Testis (tissue), 2 donors: ENCODE measurements at regions not wholly inside any gene's neighbourhood (a gene's known extent, or its start where the extent isn't known, plus 50 kb on each side); places are given as distances from the start of the nearest gene placed in this dataset.

Experiments
- DNase-seq: peaks from one replicate; pipeline ENCODE4 v3.0.0-alpha.2; 2019
- H3K27ac ChIP-seq, 2 donors: fragments of 200-600 bp; sonication (generic); one replicate each; pipeline ENCODE4 v1.5.1; 2019
- H3K27me3 ChIP-seq: fragments of 200-600 bp; sonication (generic); one replicate; pipeline ENCODE4 v1.5.1; 2019
- H3K36me3 ChIP-seq: fragments of 200-600 bp; sonication (generic); one replicate; pipeline ENCODE4 v1.5.1; 2017; ENCODE audit warnings: low read depth; ENCODE audit errors: missing control alignments
- H3K4me1 ChIP-seq: fragments of 200-600 bp; sonication (generic); one replicate; pipeline ENCODE4 v1.5.1; 2019
- H3K4me3 ChIP-seq, 2 donors: fragments of 200-600 bp; sonication (generic); one replicate each; pipeline ENCODE4 v1.5.1; 2017 to 2019
- H3K9me3 ChIP-seq: fragments of 200-600 bp; sonication (generic); one replicate; pipeline ENCODE4 v1.5.1; 2017
- POLR2A ChIP-seq: fragments of 450-650 bp; IDR thresholded peaks from one replicate; pipeline ENCODE4 v1.6.1; 2017; ENCODE audit warnings: antibody characterized with exemption, mild to moderate bottlenecking, moderate library complexity
- WGBS, 2 donors: methylation state at CpG; one replicate each; pipeline ENCODE4 v1.1.5; 2018; 5-methylcytosine and 5-hydroxymethylcytosine counted together
- intact Hi-C: fragments of 100-400 bp; cut with DNase I; formaldehyde crosslinking; loops from one replicate; pipeline ENCODE4 v1.15.1; 2023; ENCODE audit warnings: low total_unique reads
- TF ChIP-seq, protein P1 (sequence below), 3 experiments: fragments of 450-650 bp in 2 of 3; fragments of 200-600 bp in 1 of 3; sonication (generic) in 1 of 3; IDR thresholded peaks; one replicate each; pipeline ENCODE4 v1.5.1; 2016 to 2019; ENCODE audit warnings: antibody characterized with exemption in 3 of 3, mild to moderate bottlenecking in 2 of 3, moderate library complexity in 1 of 3

DNA sequence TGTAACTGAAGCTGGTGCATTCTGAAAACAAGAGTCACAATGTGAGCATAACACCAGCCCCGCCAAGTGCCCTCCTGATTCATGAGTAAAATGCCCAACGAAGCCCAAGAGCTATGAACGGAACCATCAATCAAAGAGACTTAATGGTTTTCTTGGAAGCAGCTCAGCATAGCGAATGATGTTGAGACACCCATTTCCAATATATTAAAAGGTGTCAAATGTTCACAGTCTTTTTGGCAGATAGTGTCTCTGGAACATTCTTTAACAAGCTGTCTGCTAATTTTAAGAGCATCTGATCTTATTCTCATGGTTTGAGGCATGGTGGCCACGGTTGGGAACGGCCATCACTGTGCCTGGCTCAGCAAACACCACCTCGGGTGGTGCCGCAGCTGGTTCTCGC is 133.4 kb upstream of the USP29 start:
- TF ChIP-seq, protein P1, sequence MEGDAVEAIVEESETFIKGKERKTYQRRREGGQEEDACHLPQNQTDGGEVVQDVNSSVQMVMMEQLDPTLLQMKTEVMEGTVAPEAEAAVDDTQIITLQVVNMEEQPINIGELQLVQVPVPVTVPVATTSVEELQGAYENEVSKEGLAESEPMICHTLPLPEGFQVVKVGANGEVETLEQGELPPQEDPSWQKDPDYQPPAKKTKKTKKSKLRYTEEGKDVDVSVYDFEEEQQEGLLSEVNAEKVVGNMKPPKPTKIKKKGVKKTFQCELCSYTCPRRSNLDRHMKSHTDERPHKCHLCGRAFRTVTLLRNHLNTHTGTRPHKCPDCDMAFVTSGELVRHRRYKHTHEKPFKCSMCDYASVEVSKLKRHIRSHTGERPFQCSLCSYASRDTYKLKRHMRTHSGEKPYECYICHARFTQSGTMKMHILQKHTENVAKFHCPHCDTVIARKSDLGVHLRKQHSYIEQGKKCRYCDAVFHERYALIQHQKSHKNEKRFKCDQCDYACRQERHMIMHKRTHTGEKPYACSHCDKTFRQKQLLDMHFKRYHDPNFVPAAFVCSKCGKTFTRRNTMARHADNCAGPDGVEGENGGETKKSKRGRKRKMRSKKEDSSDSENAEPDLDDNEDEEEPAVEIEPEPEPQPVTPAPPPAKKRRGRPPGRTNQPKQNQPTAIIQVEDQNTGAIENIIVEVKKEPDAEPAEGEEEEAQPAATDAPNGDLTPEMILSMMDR (IDR thresholded peaks at IDR 0.05), result no peak
- TF ChIP-seq POLR2A, result no peak
- Histone ChIP-seq H3K27ac (no peak overlapping the region), H3K4me3 (no peak overlapping the region), H3K4me1 (peaks cover 19% of the 10 kb centered on the region), H3K36me3 (no peaks in the 10 kb centered on the region), H3K9me3 (no peaks in the 10 kb centered on the region), H3K27me3 (no peaks in the 10 kb centered on the region)
- DNase-seq, result peak; percentile 9
- intact Hi-C loops, result no loop called here
- 78 to 84% methylated on average over 9 of the region's 9 CpGs for WGBS, 2 donors

DNA sequence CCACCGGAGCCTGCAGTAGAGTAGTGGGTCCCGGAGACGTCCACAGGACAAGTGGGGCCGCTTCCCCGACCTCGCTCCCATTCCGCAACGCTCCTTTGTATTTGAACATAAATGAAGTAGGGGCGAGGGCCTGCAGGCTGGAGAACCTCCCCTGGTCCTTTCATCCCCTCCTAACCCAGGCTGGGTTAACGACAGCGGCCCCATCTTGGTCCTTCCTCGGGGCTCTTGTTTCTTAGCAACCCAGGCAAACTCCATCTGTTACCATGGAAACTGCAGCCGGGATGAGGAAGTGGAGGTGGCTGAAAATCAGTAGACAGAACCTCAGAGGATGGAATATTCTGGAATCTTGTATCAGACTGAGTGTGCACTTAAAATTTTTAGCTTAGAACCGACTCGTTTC is 132.6 kb upstream of the USP29 start:
- Histone ChIP-seq H3K36me3 (no peaks in the 10 kb centered on the region), H3K9me3 (no peaks in the 10 kb centered on the region), H3K27ac (no peak overlapping the region), H3K4me1 (peaks cover 20% of the 10 kb centered on the region), H3K4me3 (no peak overlapping the region), H3K27me3 (no peaks in the 10 kb centered on the region)
- WGBS, 2 donors, result 69 to 77% methylated on average over 14 to 15 of the region's 15 CpGs
- intact Hi-C loops, result no loop called here
- peak; percentile 13 for DNase-seq
- TF ChIP-seq, protein P1 (IDR thresholded peaks at IDR 0.05), result no peak

DNA sequence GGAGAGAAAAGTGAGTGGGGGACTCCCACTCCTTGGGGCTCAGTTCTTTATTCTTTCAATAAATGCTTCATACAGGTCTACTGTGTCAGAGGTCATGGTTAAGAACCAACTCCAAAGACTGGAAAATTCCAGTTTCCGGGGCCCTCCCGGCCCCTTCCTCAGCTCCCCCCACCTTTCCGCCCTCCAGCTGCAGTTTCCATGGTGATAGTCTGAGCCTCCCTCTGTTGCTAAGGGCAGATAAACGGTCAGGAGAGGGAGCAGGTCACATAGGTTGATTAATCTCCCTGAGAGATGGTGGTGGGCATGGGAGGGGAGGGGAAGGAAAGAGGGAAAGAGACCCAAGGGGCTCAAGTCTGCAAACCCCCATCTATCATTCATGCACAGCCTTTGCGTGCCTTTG is 131.5 kb upstream of the USP29 start:
- H3K4me1 ChIP-seq, result peaks cover 14% of the 10 kb centered on the region
- no peaks in the 10 kb centered on the region for H3K27me3 ChIP-seq
- no peak overlapping the region for H3K4me3 ChIP-seq
- H3K27ac ChIP-seq, result no peak overlapping the region
- WGBS, 2 donors, result 57 to 67% methylated on average over 5 of the region's 5 CpGs
- TF ChIP-seq, protein P1 (IDR thresholded peaks at IDR 0.05), result no peak
- TF ChIP-seq POLR2A, result no peak
- no peak for DNase-seq
- no peaks in the 10 kb centered on the region for H3K9me3 ChIP-seq
- H3K36me3 ChIP-seq, result no peaks in the 10 kb centered on the region
- intact Hi-C loops, result no loop called here

DNA sequence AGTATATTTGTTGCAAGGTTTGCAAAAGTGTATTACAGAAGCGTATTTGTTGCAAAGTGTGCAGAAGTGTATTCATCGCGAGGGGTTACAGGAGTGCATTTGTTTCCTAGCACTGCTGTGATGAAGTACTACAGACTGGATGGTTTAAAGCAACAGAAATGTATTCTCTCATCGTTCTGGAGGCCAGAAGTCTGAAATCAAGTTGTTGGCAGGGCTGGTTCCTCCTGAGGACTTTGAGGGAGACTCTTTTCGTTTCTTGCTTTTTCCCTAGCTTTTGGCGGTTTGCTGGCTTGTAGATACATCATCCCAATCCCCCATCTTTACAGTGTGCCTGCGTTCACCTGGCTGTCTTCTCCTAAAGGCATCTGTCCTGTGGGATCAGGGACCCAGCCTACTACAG is 127.9 kb upstream of the USP29 start:
- TF ChIP-seq POLR2A, result no peak
- TF ChIP-seq, protein P1 (IDR thresholded peaks at IDR 0.05), result no peak
- Histone ChIP-seq H3K9me3 (no peaks in the 10 kb centered on the region), H3K36me3 (no peaks in the 10 kb centered on the region), H3K27ac (peak overlapping the region; percentile 69 to 84), H3K4me3 (no peak overlapping the region), H3K4me1 (peaks cover 34% of the 10 kb centered on the region), H3K27me3 (no peaks in the 10 kb centered on the region)
- DNase-seq, result no peak
- intact Hi-C loops, result no loop called here
- WGBS, 2 donors, result 61 to 64% methylated on average over 7 of the region's 7 CpGs

DNA sequence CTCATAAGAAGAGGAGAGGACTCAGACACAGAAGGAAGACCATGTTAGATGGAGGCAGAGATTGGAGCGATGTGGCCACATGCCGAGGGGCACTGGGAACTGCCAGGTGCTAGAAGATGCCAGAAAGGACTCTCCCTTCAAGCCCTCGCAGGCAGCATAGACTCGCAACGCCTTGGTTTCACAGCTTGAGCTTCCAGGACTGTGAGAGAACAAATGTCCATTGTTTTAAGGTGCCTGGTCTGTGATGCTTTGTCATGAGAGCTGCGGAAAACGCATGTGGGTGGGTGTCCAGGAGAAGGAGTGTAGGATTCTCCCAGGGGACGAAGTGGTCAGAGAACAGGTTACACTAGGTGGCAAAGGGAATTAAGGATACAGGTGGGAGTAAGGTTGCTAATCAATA is 125.9 kb upstream of the USP29 start:
- peak; percentile 71 for DNase-seq
- Histone ChIP-seq H3K4me3 (no peak overlapping the region), H3K36me3 (no peaks in the 10 kb centered on the region), H3K9me3 (no peaks in the 10 kb centered on the region), H3K4me1 (peaks cover 34% of the 10 kb centered on the region), H3K27ac (peak overlapping the region; percentile 69 to 84), H3K27me3 (no peaks in the 10 kb centered on the region)
- intact Hi-C loops, result no loop called here
- WGBS, 2 donors, result 48 to 65% methylated on average over 8 of the region's 8 CpGs
- no peak for TF ChIP-seq POLR2A
- TF ChIP-seq, protein P1 (IDR thresholded peaks at IDR 0.05), result no peak
